Prostate gland (tissue), 2 donors: ENCODE measurements at regions not wholly inside any gene's neighbourhood (a gene's known extent, or its start where the extent isn't known, plus 50 kb on each side); places are given as distances from the start of the nearest gene placed in this dataset.

Source experiments
- DNase-seq: peaks from one replicate; pipeline ENCODE4 v3.0.0-alpha.2; 2019; ENCODE audit warnings: low spot score
- H3K27ac ChIP-seq, 2 donors: fragments of 200-600 bp; sonication (generic); 2 replicates each; pipeline ENCODE4 v1.5.1; 2017 to 2019
- H3K27me3 ChIP-seq: fragments of 200-600 bp; sonication (generic); replicated peaks from 2 replicates; pipeline ENCODE4 v1.5.1; 2019; ENCODE audit not compliant: insufficient read depth
- H3K36me3 ChIP-seq, 2 donors: fragments of 200-600 bp; sonication (generic); 1 replicate in 1 of 2; 2 replicates in 1 of 2; pipeline versions ENCODE4 v1.5.1 to v1.8.1; 2017 to 2019
- H3K4me1 ChIP-seq: fragments of 200-600 bp; sonication (generic); replicated peaks from 2 replicates; pipeline ENCODE4 v1.5.1; 2019
- H3K4me3 ChIP-seq, 2 donors: fragments of 200-600 bp; sonication (generic); 2 replicates each; pipeline ENCODE4 v1.5.1; 2017 to 2019
- H3K9me3 ChIP-seq: fragments of 200-600 bp; sonication (generic); 2 replicates; pipeline ENCODE4 v1.5.1; 2017
- CTCF ChIP-seq, 4 experiments: fragments of 200-600 bp in 2 of 4; fragments of 450-650 bp in 2 of 4; sonication (generic) in 2 of 4; IDR thresholded peaks; 1 replicate in 3 of 4; 2 replicates in 1 of 4; pipeline ENCODE4 v1.5.1; 2016 to 2019; ENCODE audit warnings: antibody characterized with exemption in 4 of 4, mild to moderate bottlenecking in 2 of 4, moderate library complexity in 2 of 4
- POLR2A ChIP-seq: fragments of 450-650 bp; IDR thresholded peaks from one replicate; pipeline ENCODE4 v1.6.1; 2016; ENCODE audit warnings: antibody characterized with exemption, mild to moderate bottlenecking
- POLR2AphosphoS5 ChIP-seq: sonication (generic); formaldehyde crosslinking; IDR thresholded peaks from one replicate; pipeline ENCODE4 v1.6.1; 2017; ENCODE audit warnings: antibody characterized with exemption
- WGBS: methylation state at CpG from one replicate; pipeline ENCODE4 v1.1.5; 2018; 5-methylcytosine and 5-hydroxymethylcytosine counted together
- intact Hi-C: fragments of 100-400 bp; cut with DNase I; formaldehyde crosslinking; loops from one replicate; pipeline ENCODE4 v1.14.2; 2022

GRCh38 chr2:175461839-175462238 is 280.3 kb upstream of the ATP5MC3 start:
- intact Hi-C loops: no loop called here
- H3K4me3 ChIP-seq: no peak overlapping the region
- H3K9me3 ChIP-seq: no peaks in the 10 kb centered on the region
- no peaks in the 10 kb centered on the region for H3K36me3 ChIP-seq
- TF ChIP-seq CTCF (IDR thresholded peaks at IDR 0.05) (no peak), POLR2A (no peak), POLR2AphosphoS5 (no peak)
- no peaks in the 10 kb centered on the region for H3K27me3 ChIP-seq
- 74% methylated on average over 5 of the region's 5 CpGs for whole genome bisulfite sequencing
- no peaks in the 10 kb centered on the region for H3K4me1 ChIP-seq
- no peak overlapping the region for H3K27ac ChIP-seq
- DNase-seq: no peak

GRCh38 chr2:175457895-175458448 is 276.5 kb upstream of the ATP5MC3 start:
- no peaks in the 10 kb centered on the region for H3K4me1 ChIP-seq
- H3K27ac ChIP-seq: no peak overlapping the region
- no peak for DNase-seq
- no peak overlapping the region for H3K4me3 ChIP-seq
- no peak for TF ChIP-seq POLR2AphosphoS5
- TF ChIP-seq POLR2A: no peak
- TF ChIP-seq CTCF (IDR thresholded peaks at IDR 0.05): no peak
- intact Hi-C loops: no loop called here
- no peaks in the 10 kb centered on the region for H3K36me3 ChIP-seq
- no peaks in the 10 kb centered on the region for H3K9me3 ChIP-seq
- no peaks in the 10 kb centered on the region for H3K27me3 ChIP-seq
- WGBS: 57% methylated on average over 7 of the region's 7 CpGs

- TF ChIP-seq POLR2AphosphoS5 (no peak), CTCF (IDR thresholded peaks at IDR 0.05) (no peak), POLR2A (no peak)
- H3K36me3 ChIP-seq: no peaks in the 10 kb centered on the region
- H3K27ac ChIP-seq: no peak overlapping the region
- no peak overlapping the region for H3K4me3 ChIP-seq
- WGBS: 78% methylated on average over 4 of the region's 4 CpGs
- no peak for DNase-seq
- intact Hi-C loops: no loop called here
- H3K4me1 ChIP-seq: no peaks in the 10 kb centered on the region
- H3K27me3 ChIP-seq: no peaks in the 10 kb centered on the region
- no peaks in the 10 kb centered on the region for H3K9me3 ChIP-seq
Measured at GRCh38 chr2:175454953-175455389, 273.5 kb upstream of the ATP5MC3 start.

GRCh38 chr2:175450029-175450760 is 268.7 kb upstream of the ATP5MC3 start:
- Histone ChIP-seq H3K9me3 (no peaks in the 10 kb centered on the region), H3K27me3 (no peaks in the 10 kb centered on the region), H3K36me3 (no peaks in the 10 kb centered on the region), H3K27ac (no peak overlapping the region), H3K4me1 (no peaks in the 10 kb centered on the region), H3K4me3 (no peak overlapping the region)
- DNase-seq: no peak
- TF ChIP-seq POLR2A: no peak
- no peak for TF ChIP-seq POLR2AphosphoS5
- no peak for TF ChIP-seq CTCF (IDR thresholded peaks at IDR 0.05)
- 91% methylated on average over 2 of the region's 2 CpGs for whole genome bisulfite sequencing
- intact Hi-C loops: no loop called here

- TF ChIP-seq POLR2A: no peak
- TF ChIP-seq CTCF (IDR thresholded peaks at IDR 0.05): no peak
- no peaks in the 10 kb centered on the region for H3K36me3 ChIP-seq
- no peak overlapping the region for H3K27ac ChIP-seq
- H3K4me3 ChIP-seq: no peak overlapping the region
- H3K27me3 ChIP-seq: no peaks in the 10 kb centered on the region
- H3K4me1 ChIP-seq: no peaks in the 10 kb centered on the region
- intact Hi-C loops: no loop called here
- DNase-seq: no peak
- H3K9me3 ChIP-seq: no peaks in the 10 kb centered on the region
Measured at GRCh38 chr2:175449616-175450015, 268.1 kb upstream of the ATP5MC3 start.
